ENCODE measurements at regions not wholly inside any gene's neighbourhood (a gene's known extent, or its start where the extent isn't known, plus 50 kb on each side); places are given as distances from the start of the nearest gene placed in this dataset.

DNA sequence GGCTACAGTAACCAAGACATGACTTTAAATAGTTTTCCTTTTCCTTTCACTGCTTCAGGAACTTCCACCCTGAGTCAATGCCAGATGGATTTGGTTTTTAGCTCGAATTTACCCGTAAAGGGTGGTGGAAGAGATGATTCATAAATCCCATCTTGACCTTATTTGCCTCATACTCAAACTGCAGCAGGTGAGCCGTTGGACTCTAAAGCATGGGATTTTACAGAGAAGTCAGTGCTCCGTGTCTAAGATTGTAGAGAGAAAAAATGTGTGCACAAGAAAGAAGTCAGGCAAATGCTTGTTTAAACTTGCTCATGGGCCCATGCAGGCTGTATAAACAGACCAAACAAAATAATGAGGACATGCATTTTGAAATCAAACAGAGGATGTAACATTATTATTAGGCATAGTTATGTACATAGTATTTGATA is 369.7 kb upstream of the TRIB2 start:
- DNase-seq (ENCODE audit: low read depth in 2 of 2): no peak

DNA sequence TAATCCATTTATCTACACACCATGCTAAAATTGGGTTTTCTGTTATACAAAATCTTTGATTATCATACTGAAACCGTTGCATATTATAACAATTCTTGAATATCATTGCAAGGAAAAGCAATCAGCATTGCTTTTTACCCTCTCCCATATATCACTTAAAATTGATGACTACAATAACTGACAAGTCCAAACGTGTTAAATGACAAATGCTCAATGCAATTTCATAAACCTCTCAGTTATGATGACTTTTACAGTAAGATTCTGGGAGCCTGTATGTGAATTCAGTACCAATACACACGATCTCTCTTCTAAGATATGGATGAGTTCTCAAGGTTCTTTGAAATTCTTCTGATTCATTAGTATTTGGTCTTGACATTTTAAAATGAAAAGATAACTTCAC is 368.5 kb upstream of the TRIB2 start:
- no peak for DNase-seq (ENCODE audit: low read depth in 2 of 2)

DNA sequence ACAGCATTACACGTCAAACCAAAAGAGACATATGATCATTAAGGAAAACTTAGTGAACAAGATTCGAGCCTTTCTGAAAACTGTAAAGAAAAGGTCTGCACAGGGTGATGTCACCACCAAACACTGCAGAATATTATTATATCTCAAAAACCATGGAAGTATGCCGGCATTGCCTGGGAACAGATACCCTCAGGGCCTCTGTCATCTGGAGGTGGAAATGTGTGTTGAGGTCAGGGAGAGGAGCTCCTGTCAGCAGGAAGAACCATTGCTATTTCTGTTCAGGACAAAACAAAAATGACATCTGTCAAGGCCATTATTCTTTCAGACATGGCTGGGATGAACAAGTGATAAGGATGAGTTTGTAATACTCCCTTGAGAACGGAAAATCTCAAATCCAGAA is 365.9 kb upstream of the TRIB2 start:
- DNase-seq (ENCODE audit: low read depth in 2 of 2): no peak

DNA sequence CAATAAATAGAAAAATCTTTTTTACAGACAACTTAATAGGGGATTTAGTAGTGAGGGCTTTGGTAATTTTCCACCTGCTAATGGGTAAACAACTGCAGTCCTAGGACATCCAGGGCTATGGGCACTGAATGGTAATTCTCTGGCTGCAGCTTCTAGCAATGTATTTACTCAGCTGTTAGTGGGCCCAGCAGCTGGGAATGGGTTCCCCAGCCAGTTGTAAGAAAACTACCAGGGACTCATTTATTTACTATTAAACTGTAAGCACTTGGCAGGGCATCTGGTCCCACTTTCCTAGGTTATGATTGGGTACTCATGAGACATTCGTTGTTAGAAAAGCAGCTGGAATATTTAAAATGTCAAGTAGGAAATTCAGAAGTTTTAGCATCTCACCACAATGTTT is 363.8 kb upstream of the TRIB2 start:
- no peak for DNase-seq (ENCODE audit: low read depth in 2 of 2)

DNA sequence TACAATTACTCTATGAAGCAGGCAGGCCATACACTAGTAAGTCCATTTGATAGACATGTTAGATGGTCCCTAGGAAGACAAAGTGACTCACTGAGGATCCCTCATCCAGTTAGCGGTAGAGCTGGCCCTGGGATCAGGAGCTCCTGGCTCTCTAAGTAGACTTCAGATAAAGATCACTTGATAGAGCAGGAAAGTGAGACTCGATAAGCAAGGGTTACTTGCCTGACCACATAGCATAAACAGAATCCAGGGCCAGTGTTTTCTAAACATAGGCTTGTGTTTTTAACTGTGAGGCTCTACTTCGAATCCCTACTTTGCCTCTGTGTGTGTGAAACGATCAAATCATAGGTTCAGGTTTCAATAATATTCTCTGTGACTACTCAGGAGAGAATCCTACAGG is 355.2 kb upstream of the TRIB2 start:
- no peak for DNase-seq (ENCODE audit: low read depth in 2 of 2)

DNA sequence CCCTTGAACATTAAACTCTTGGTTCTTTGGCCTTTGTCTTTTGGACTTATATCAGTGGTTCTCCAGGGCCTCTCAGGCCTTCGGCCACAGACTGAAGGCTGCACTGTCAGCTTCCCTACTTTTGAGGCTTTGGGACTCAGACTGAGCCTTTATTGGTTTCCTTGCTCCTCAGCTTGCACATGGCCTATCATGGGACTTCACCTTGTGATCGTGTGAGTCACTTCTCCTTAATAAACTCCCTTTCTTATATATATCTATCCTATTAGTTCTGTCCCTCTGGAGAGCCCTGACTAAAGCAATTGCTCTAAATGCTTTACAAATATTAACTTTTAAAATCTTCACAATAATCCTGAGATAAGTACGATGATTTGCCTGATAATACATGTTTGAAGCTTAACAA is 353.6 kb upstream of the TRIB2 start:
- DNase-seq (ENCODE audit: low read depth in 2 of 2): no peak

DNA sequence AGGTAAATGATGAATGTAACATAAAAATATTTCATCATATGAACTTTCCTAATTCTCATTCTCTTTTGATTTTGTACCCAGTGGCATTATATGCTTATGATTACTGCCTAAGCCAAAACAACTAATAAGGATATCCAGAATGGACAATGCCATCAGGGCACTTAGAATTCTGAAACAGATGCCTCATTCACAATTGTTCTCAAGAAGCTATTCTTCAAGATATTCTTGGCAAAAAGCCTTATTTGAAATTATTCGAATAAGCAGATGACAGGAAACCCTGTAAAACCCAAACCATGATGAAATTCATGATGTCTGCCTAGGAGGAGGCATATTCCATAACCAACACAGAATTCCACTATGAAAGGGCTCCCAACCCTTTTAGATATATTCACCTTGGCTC is 353.2 kb upstream of the TRIB2 start:
- no peak for DNase-seq (ENCODE audit: low read depth in 2 of 2)

DNA sequence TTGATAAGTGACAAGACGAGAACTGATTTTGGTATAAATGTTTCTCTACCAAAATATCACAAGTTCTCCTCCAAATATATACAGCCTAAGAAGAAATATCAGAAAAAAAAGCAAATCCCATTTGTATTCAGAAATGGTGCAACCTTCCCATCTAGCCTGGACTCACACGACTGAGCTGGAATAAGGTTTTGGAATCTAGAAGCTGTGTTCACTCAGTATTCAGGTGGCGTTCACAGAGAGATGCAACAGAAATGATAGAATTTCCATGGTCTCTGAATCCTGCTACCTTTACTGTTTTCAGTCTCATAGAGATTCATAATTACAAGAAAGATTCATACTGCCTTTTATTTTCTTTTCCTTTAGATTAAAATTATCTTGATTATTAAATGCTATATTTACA is 347.2 kb upstream of the TRIB2 start:
- no peak for DNase-seq (ENCODE audit: low read depth in 2 of 2)

DNA sequence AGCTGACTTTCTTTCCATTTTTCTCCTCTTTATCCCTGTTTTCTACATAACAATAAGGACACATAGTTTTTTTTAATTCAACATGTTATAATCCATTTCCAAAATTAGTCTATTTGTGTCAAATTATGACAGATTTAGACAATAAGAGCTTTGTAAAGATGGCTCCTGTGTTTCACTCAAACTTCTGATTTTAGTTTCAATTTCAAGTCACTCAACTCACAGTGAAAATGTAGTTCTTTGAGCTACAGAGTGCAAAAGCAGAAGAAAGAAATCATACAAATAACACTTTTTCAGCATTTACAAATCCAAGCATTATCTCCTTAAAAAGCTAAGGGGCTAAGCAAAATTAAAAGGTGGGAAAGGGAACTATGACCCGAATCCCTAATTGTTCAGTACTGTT is 340.7 kb upstream of the TRIB2 start:
- no peak for DNase-seq (ENCODE audit: low read depth in 2 of 2)

DNA sequence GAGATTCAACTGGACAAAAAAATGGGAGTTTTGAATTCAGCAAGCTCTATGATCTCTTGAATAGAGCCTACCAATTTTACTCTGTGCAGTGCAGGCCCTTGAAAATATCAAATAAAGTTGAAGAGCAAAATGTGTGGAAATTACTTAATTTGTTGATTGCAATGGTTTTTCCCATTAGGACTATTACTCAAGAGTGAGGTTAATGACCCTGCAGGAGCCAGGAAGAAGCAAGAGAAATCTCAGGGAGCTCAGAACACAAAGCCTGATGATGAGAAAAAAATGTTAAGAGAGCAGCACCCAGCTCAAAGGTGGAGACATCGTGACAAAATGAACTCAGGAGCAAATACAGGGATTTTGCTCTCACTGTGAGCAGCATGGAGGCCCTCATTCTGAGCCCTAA is 337.6 kb upstream of the TRIB2 start:
- no peak for DNase-seq (ENCODE audit: low read depth in 2 of 2)

DNA sequence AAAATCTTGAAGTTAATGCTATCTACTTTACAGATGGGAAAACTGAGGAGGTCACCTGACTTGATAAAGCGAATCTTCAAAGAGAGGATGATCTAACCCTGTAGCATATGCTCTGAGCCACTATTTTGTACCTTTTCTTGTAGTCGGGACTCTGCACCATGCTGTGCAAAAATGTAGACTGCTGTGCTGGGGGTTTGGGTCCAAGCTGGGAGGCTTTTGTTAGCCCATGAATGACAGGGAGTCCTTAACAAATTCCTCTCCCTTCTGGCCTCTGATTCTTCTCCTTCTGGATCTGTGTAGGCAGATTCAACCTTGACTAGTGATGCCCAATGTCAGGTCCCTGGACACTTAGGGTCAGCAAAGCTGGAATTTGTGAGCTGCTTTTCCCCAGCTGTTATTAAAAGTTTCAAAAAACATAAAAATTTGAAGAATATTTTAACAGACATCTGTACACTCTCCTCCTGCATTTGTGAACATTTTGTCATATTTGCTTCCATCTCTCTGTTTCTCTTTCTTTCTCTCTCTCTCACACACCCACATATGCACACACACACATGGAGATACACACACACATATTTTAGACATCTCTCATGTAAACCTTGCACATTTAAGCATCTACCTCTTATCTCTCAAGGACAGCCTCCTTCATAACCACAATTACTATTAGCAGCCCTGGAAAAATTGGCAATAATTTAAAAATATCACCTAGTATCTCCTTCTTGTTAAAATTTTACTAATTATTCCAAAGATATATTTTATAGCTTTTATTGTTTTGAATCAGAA is 335.0 kb upstream of the TRIB2 start:
- no peak for DNase-seq (ENCODE audit: low read depth in 2 of 2)

DNA sequence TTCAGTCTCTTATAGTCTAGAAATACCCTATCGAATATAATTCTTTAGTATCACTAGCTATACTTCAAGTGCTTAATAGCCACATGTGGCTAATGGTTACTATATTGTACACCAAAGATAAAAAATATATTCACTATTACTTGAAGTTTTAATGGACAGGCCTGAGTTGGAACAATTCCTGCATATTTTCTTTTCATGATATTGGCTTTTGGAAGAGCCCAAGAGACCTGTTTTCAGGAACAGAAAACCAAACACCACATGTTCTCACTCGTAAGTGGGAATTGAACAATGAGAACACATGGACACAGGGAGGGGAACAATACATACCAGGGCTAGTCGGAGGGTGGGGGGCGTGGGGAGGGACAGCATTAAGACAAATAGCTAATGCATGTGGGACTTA is 334.4 kb upstream of the TRIB2 start:
- no peak for DNase-seq (ENCODE audit: low read depth in 2 of 2)

DNA sequence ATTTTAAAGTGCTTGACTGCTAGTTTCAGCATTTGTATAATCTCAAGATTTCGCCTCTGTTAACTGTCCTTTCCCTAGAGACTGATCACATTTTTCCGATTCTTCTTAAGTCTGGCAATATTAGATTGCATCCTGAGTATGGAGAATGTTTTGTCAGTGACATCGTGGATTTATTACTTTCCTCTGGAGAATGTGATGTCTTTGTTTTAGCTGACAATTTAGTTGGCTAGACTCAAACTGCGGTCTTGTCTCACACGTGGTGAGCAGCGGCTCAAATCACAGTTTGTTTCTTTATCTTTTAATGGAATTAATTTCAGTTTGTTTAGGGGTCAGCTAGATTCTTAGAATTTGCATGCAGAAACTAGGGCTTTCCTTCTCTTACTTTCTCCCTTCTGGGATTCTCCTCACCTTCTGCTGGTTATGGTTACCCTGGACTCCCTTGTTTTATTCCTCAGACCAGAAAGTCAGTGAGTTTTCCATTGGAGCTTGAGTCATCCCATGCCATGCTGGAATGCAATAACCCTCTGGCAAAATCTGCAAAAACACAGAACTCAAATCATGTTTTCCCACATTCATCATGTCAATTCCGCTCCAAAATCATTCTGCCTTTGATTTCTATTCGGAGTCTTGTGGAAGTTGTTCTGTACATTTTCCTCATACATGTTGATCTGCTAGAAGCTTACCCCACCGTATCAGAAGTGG is 327.2 kb upstream of the TRIB2 start:
- no peak for DNase-seq (ENCODE audit: low read depth in 2 of 2)

DNA sequence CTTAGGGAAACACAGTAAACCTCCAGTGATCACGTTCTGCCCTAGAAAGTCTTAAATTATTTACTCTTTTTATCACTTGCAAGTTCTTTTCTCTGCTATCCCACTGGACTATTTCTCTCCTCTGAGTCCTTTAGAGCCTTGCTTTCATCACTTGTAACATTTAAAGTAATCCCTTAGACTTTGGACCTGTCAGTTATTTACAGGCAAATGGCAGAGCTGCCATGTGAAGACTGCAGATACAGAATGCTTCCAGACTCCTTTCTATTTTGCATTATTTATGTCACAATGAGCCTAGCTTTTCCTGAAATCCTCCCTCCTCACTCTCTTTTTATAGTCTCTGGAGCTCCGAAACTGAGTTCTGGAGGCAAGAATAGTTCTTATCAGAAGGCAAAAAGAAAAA is 325.6 kb upstream of the TRIB2 start:
- DNase-seq (ENCODE audit: low read depth in 2 of 2): no peak

DNA sequence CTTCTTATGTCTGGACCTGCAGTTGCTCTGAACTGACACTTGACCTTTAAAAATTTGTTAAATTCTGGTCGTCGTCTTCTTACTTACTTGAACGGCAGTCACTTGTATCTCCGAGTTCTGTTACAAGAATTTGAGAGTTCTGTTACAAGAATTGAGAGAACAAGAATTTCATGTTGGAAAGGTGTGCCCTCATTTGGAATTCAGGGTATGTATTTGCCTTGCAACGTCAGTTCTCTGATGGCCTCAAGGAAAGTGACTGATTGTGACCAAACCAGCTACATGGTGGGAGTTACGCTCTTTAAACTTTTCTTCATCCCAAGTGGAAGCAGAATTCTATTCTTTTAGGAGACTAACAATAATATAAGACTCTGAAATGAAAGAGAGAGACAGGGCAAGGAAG is 320.0 kb upstream of the TRIB2 start:
- DNase-seq (ENCODE audit: low read depth in 2 of 2): no peak

DNA sequence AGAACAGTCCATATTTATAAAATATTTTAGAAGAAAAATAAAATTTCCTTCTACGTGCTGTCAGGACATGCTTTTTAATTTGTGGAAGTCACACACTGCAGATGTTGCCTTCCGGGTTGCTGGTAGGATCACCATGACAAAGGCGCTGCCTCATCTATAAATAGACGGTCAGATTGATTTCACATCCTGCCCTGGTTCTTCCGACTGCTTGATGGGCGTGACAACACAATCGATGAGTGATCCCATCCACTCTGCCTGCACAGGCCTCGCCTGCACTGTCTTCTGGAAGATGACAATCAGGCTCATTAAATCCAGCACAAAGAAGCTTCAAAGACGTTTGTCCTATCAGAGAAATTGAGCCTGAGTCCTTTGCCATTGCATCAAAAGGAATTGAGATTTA is 318.9 kb upstream of the TRIB2 start:
- DNase-seq (ENCODE audit: low read depth in 2 of 2): no peak

DNA sequence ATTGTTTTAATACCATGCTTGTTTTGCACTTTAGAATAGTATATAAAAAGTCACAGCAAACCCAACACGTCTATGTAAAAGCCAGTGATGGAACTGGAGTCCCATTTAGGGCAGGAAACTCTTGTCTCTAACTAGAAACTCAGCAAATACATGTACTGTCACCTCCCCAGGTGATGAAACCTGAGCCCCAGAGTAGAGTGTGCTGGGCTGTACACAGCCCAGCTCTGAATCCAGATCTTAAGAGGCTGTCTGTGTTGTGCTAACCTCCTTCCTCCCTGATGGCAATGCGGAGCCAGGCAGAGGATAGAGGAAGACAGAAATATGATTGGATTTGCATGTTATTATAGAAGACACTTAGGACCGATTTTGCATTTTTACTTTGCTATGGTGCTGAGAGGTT is 317.5 kb upstream of the TRIB2 start:
- no peak for DNase-seq (ENCODE audit: low read depth in 2 of 2)

DNA sequence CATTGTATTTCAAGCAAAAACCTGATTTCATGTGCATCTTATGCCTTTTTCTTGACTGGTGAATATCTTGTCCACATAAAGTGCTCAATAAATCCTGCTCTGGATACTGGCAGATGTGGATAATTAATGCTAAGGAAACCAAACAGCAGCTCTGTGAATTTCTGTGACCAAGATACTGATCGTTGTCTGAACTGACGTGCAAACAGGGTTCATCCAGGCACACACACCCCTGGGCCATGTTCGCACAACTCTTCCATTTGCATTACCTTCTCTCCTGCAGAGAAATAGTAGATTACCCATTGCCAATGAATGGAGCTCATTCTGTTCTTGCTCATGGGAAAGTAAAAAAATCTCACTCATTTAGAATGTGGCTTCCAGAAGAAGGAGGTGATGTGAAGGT is 316.2 kb upstream of the TRIB2 start:
- no peak for DNase-seq (ENCODE audit: low read depth in 2 of 2)

DNA sequence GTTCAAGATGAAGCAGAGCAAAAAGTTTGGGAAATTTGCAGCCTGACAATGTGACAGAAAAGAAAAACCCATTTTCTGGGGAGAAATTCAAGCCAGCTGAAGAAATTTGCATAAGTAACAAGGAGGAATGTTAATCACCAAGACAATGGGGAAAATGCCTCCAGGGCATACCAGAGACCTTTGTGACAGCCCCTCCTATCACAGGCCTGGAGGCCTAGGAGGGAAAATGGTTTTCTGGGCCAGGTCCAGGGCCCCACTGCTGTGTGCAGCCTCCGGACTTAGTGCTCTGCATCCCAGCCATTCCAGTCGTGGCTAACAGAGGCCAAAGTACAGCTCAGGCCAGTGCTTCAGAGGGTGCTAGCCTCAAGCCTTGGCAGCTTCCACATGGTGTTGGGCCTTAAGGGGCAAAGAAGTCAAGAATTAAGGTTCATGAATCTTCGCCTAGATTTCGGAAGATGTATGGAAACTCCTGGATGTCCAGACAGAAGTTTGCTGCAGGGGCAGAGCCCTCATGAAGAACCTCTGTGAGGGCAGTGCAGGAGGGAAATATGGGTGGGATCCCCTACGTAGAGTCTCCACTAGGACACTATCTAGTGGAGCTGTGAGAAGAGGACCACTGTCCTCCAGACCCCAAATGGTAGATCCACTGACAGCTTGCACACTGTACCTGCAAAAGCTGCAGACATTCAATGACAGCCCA is 314.1 kb upstream of the TRIB2 start:
- no peak for DNase-seq (ENCODE audit: low read depth in 2 of 2)

DNA sequence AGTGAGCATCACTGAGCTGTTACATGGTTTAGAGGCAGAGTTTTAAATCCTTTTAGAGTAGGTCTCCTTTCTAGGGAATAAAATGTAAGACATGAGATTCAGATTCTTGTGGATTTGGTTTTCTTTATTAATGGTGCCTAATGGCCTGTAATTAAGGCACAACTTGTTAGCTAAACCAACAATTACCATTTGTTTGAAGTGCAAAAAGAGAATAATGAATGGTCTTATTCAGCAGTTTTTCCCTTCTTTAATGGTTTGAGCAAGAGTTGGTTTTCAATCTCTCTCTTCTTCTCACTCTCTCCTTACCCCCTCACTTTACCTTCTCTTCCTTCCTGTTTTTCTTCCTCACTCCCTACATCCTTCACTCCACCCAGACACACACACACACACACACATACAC is 312.2 kb upstream of the TRIB2 start:
- DNase-seq (ENCODE audit: low read depth in 2 of 2): no peak

DNA sequence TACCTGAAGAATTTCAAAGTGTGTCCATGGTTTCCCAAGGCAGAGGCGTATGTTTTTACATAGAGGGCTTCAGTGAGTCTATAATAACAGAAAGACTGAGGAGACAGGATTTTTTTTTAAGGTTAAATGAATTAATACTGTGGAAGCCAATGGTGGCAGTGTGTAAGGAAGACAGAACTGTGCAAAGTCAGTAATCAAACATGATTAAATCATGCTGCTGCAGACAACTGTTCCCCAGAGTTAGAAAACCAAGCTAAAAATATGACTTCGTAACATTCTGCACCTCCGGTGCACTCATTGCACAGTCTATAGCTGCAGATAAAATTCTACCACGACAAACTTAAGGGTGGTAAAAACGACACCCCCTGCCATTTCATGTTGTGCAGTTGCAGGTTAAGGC is 309.6 kb upstream of the TRIB2 start:
- DNase-seq (ENCODE audit: low read depth in 2 of 2): no peak

DNA sequence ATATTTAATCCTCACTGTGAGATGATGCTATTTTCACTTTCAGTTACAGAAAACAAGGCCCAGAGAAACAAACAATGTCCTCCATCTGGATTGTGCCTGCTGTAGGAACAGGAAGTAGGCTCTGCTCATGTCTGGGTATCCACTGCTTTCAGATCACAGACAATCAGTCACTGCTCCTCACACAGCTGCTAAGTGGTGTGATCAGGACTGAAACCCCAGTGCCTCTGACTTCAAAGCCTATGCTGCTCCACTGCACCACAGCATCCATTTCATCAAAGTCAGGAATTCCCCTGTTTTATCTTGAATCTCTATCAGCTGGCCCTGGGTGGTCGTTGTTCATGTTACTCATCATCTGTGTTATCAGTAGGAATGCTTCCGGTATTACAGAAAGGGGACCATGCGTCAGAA is 303.8 kb upstream of the TRIB2 start:
- DNase-seq (ENCODE audit: low read depth in 2 of 2): peak in 1 of 2 donors; percentile 25

DNA sequence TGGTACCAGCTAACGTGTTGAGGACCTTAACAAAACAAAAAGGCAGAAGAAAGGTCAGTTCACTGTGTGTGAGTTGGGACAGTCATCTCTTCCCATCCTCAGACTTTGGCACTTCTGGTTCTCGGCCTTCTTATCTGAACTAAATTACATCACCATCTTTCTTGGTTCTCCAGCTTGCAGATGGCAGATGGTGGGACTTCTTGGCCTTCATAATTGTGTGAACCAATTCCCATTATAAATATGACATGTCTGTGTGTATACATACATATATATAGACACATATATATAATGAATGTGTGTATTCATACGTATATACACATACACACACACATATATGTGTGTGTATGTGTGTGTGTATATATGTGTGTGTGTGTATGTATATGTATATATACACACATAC is 301.2 kb upstream of the TRIB2 start:
- DNase-seq (ENCODE audit: low read depth in 2 of 2): no peak
